SJSA1 (cell line): ENCODE measurements at regions not wholly inside any gene's neighbourhood (a gene's known extent, or its start where the extent isn't known, plus 50 kb on each side); places are given as distances from the start of the nearest gene placed in this dataset.

Source experiments
- DNase-seq, 2 experiments: peaks; one replicate each; pipeline ENCODE4 v3.0.0-alpha.2; 2015 to 2020; ENCODE audit warnings: low spot score in 2 of 2, low read depth in 1 of 2
- H3K27ac ChIP-seq: fragments of 250-450 bp; sonication (Bioruptor Pico); 2 replicates; pipeline ENCODE4 v1.5.1; 2020; ENCODE audit warnings: mild to moderate bottlenecking, moderate library complexity
- H3K27me3 ChIP-seq: fragments of 250-450 bp; sonication (Bioruptor Pico); replicated peaks from 2 replicates; pipeline ENCODE4 v1.5.1; 2020; ENCODE audit warnings: mild to moderate bottlenecking, moderate library complexity
- H3K36me3 ChIP-seq: fragments of 250-450 bp; sonication (Bioruptor Pico); 2 replicates; pipeline ENCODE4 v1.5.1; 2020; ENCODE audit warnings: mild to moderate bottlenecking
- H3K4me1 ChIP-seq: fragments of 250-450 bp; sonication (Bioruptor Pico); replicated peaks from 2 replicates; pipeline ENCODE4 v1.6.1; 2021; ENCODE audit warnings: mild to moderate bottlenecking
- H3K4me3 ChIP-seq: fragments of 250-450 bp; sonication (Bioruptor Pico); 2 replicates; pipeline ENCODE4 v1.5.1; 2020; ENCODE audit warnings: mild to moderate bottlenecking
- H3K9me3 ChIP-seq: fragments of 250-450 bp; sonication (Bioruptor Pico); replicated peaks from 2 replicates; pipeline ENCODE4 v1.5.1; 2020; ENCODE audit warnings: mild to moderate bottlenecking

- Histone ChIP-seq H3K9me3 (no peaks in the 10 kb centered on the region), H3K36me3 (no peaks in the 10 kb centered on the region), H3K4me1 (no peaks in the 10 kb centered on the region), H3K4me3 (no peak overlapping the region), H3K27me3 (no peaks in the 10 kb centered on the region), H3K27ac (no peak overlapping the region)
- no peak for DNase-seq
These were observed 684.3 kb downstream of the KCNJ3 start for GRCh38 chr2:155382776-155383175.

- no peak overlapping the region for H3K27ac ChIP-seq
- H3K27me3 ChIP-seq, result no peaks in the 10 kb centered on the region
- H3K36me3 ChIP-seq, result no peaks in the 10 kb centered on the region
- H3K4me1 ChIP-seq, result no peaks in the 10 kb centered on the region
- no peak overlapping the region for H3K4me3 ChIP-seq
- no peaks in the 10 kb centered on the region for H3K9me3 ChIP-seq
- no peak for DNase-seq
These were observed 682.9 kb downstream of the KCNJ3 start for GRCh38 chr2:155381436-155381835.

GRCh38 chr2:155379494-155379893 lies 681.0 kb downstream of the KCNJ3 start:
- H3K27ac ChIP-seq, result no peak overlapping the region
- no peak overlapping the region for H3K4me3 ChIP-seq
- no peaks in the 10 kb centered on the region for H3K27me3 ChIP-seq
- H3K36me3 ChIP-seq, result no peaks in the 10 kb centered on the region
- DNase-seq, result no peak
- H3K9me3 ChIP-seq, result no peaks in the 10 kb centered on the region
- no peaks in the 10 kb centered on the region for H3K4me1 ChIP-seq

- no peak for DNase-seq
- no peaks in the 10 kb centered on the region for H3K9me3 ChIP-seq
- no peak overlapping the region for H3K4me3 ChIP-seq
- no peaks in the 10 kb centered on the region for H3K36me3 ChIP-seq
- no peak overlapping the region for H3K27ac ChIP-seq
- no peaks in the 10 kb centered on the region for H3K4me1 ChIP-seq
- H3K27me3 ChIP-seq, result no peaks in the 10 kb centered on the region
These were observed 679.5 kb downstream of the KCNJ3 start for GRCh38 chr2:155377931-155378444.

GRCh38 chr2:155377266-155377680 lies 678.8 kb downstream of the KCNJ3 start:
- no peaks in the 10 kb centered on the region for H3K36me3 ChIP-seq
- no peak for DNase-seq

GRCh38 chr2:155372969-155373368 lies 674.5 kb downstream of the KCNJ3 start:
- no peak for DNase-seq
- H3K27me3 ChIP-seq, result no peaks in the 10 kb centered on the region
- no peak overlapping the region for H3K27ac ChIP-seq
- no peaks in the 10 kb centered on the region for H3K9me3 ChIP-seq
- no peak overlapping the region for H3K4me3 ChIP-seq
- no peaks in the 10 kb centered on the region for H3K4me1 ChIP-seq
- no peaks in the 10 kb centered on the region for H3K36me3 ChIP-seq

More at GRCh38 chr2:155377266-155377680, 678.8 kb downstream of the KCNJ3 start:
- Histone ChIP-seq H3K27ac (no peak overlapping the region), H3K9me3 (no peaks in the 10 kb centered on the region), H3K4me1 (no peaks in the 10 kb centered on the region), H3K4me3 (no peak overlapping the region), H3K27me3 (no peaks in the 10 kb centered on the region)

- no peaks in the 10 kb centered on the region for H3K9me3 ChIP-seq
- no peak overlapping the region for H3K27ac ChIP-seq
- no peak for DNase-seq
These were observed 670.4 kb downstream of the KCNJ3 start for GRCh38 chr2:155368934-155369333.

GRCh38 chr2:155364766-155365165 lies 666.3 kb downstream of the KCNJ3 start:
- no peaks in the 10 kb centered on the region for H3K27me3 ChIP-seq
- no peak for DNase-seq
- no peak overlapping the region for H3K4me3 ChIP-seq
- H3K27ac ChIP-seq, result no peak overlapping the region
- H3K36me3 ChIP-seq, result no peaks in the 10 kb centered on the region
- H3K4me1 ChIP-seq, result no peaks in the 10 kb centered on the region
- no peaks in the 10 kb centered on the region for H3K9me3 ChIP-seq

More at GRCh38 chr2:155368934-155369333, 670.4 kb downstream of the KCNJ3 start:
- H3K4me3 ChIP-seq, result no peak overlapping the region
- no peaks in the 10 kb centered on the region for H3K27me3 ChIP-seq
- no peaks in the 10 kb centered on the region for H3K4me1 ChIP-seq
- H3K36me3 ChIP-seq, result no peaks in the 10 kb centered on the region

- H3K27me3 ChIP-seq, result no peaks in the 10 kb centered on the region
- H3K36me3 ChIP-seq, result no peaks in the 10 kb centered on the region
- no peak overlapping the region for H3K4me3 ChIP-seq
- H3K27ac ChIP-seq, result no peak overlapping the region
- no peaks in the 10 kb centered on the region for H3K4me1 ChIP-seq
- H3K9me3 ChIP-seq, result no peaks in the 10 kb centered on the region
- no peak for DNase-seq
These were observed 664.9 kb downstream of the KCNJ3 start for GRCh38 chr2:155363349-155363888.

GRCh38 chr2:155357172-155357571 lies 658.7 kb downstream of the KCNJ3 start:
- Histone ChIP-seq H3K9me3 (0 out of 2 replicates have a peak, but pooled peaks cover 3% of the 10 kb centered on the region), H3K4me3 (no peak overlapping the region), H3K27me3 (no peaks in the 10 kb centered on the region), H3K4me1 (no peaks in the 10 kb centered on the region), H3K27ac (no peak overlapping the region), H3K36me3 (no peaks in the 10 kb centered on the region)
- no peak for DNase-seq

GRCh38 chr2:155356250-155356649 lies 657.8 kb downstream of the KCNJ3 start:
- Histone ChIP-seq H3K4me3 (no peak overlapping the region), H3K27me3 (no peaks in the 10 kb centered on the region), H3K9me3 (0 out of 2 replicates have a peak, but pooled peaks cover 3% of the 10 kb centered on the region), H3K4me1 (no peaks in the 10 kb centered on the region), H3K36me3 (no peaks in the 10 kb centered on the region), H3K27ac (no peak overlapping the region)
- DNase-seq, result no peak

GRCh38 chr2:155350783-155351580 lies 652.5 kb downstream of the KCNJ3 start:
- no peaks in the 10 kb centered on the region for H3K27me3 ChIP-seq
- H3K4me3 ChIP-seq, result no peak overlapping the region
- H3K9me3 ChIP-seq, result no peaks in the 10 kb centered on the region
- no peak for DNase-seq
- H3K4me1 ChIP-seq, result no peaks in the 10 kb centered on the region
- no peaks in the 10 kb centered on the region for H3K36me3 ChIP-seq
- H3K27ac ChIP-seq, result no peak overlapping the region

GRCh38 chr2:155332016-155332415 lies 633.5 kb downstream of the KCNJ3 start:
- Histone ChIP-seq H3K36me3 (no peaks in the 10 kb centered on the region), H3K4me1 (no peaks in the 10 kb centered on the region), H3K4me3 (no peak overlapping the region), H3K9me3 (no peaks in the 10 kb centered on the region), H3K27ac (no peak overlapping the region), H3K27me3 (no peaks in the 10 kb centered on the region)
- DNase-seq, result no peak

- Histone ChIP-seq H3K4me3 (no peak overlapping the region), H3K9me3 (no peaks in the 10 kb centered on the region)
These were observed 621.7 kb downstream of the KCNJ3 start for GRCh38 chr2:155320236-155320635.

More at GRCh38 chr2:155320236-155320635, 621.7 kb downstream of the KCNJ3 start:
- Histone ChIP-seq H3K36me3 (no peaks in the 10 kb centered on the region), H3K27ac (no peak overlapping the region), H3K4me1 (no peaks in the 10 kb centered on the region), H3K27me3 (no peaks in the 10 kb centered on the region)
- DNase-seq, result no peak
